HL-60 (cell line): ENCODE measurements at regions not wholly inside any gene's neighbourhood (a gene's known extent, or its start where the extent isn't known, plus 50 kb on each side); places are given as distances from the start of the nearest gene placed in this dataset.

Experiments
- GABPA ChIP-seq: IDR thresholded peaks from 2 replicates; pipeline ENCODE4 v1.6.1; 2012; ENCODE audit warnings: low read depth
- POLR2AphosphoS5 ChIP-seq: IDR thresholded peaks from 2 replicates; pipeline ENCODE4 v1.6.1; 2012; ENCODE audit warnings: low read depth
- SPI1 ChIP-seq: IDR thresholded peaks from 2 replicates; pipeline ENCODE4 v1.6.1; 2012; ENCODE audit warnings: low read depth, mild to moderate bottlenecking, borderline replicate concordance
- TF ChIP-seq, protein P1 (sequence below): IDR thresholded peaks from one replicate; pipeline ENCODE4 v1.5.1; 2011; ENCODE audit warnings: low read length, control low read depth, inconsistent platforms; ENCODE audit not compliant: insufficient read depth
- TF ChIP-seq, protein P2 (sequence below): IDR thresholded peaks from 2 replicates; pipeline ENCODE4 v1.6.1; 2012; ENCODE audit warnings: low read depth; ENCODE audit not compliant: insufficient replicate concordance

DNA sequence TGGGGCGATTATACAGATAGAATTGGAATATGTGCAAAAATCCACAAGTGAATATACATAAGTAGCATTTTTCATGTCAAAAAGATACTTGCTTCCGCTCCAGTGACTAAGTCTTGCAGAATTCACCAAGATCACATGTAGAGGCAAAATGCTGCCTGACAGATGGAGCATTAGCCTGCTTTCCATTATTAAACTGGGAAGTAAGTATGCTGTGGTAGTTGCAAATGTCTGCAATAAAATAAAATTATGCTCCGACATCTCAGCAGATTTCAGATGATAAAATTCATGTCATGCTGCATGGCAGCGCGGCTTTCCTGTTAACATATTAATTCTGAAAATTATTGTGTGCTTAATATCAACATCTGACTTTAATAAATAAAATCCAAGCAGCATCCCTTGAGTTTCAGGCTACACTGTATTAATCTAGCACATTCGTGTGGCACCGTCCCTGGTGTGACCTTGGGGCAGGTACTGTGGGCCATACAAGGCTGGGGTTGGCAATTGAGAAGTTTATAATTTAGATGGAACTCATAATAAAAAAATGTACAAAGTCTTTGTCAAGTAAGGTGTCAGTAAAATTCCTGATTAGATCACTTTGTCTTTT is 366.4 kb upstream of the ZP4 start:
- TF ChIP-seq, protein P1, sequence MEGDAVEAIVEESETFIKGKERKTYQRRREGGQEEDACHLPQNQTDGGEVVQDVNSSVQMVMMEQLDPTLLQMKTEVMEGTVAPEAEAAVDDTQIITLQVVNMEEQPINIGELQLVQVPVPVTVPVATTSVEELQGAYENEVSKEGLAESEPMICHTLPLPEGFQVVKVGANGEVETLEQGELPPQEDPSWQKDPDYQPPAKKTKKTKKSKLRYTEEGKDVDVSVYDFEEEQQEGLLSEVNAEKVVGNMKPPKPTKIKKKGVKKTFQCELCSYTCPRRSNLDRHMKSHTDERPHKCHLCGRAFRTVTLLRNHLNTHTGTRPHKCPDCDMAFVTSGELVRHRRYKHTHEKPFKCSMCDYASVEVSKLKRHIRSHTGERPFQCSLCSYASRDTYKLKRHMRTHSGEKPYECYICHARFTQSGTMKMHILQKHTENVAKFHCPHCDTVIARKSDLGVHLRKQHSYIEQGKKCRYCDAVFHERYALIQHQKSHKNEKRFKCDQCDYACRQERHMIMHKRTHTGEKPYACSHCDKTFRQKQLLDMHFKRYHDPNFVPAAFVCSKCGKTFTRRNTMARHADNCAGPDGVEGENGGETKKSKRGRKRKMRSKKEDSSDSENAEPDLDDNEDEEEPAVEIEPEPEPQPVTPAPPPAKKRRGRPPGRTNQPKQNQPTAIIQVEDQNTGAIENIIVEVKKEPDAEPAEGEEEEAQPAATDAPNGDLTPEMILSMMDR = no peak
- TF ChIP-seq, protein P2, sequence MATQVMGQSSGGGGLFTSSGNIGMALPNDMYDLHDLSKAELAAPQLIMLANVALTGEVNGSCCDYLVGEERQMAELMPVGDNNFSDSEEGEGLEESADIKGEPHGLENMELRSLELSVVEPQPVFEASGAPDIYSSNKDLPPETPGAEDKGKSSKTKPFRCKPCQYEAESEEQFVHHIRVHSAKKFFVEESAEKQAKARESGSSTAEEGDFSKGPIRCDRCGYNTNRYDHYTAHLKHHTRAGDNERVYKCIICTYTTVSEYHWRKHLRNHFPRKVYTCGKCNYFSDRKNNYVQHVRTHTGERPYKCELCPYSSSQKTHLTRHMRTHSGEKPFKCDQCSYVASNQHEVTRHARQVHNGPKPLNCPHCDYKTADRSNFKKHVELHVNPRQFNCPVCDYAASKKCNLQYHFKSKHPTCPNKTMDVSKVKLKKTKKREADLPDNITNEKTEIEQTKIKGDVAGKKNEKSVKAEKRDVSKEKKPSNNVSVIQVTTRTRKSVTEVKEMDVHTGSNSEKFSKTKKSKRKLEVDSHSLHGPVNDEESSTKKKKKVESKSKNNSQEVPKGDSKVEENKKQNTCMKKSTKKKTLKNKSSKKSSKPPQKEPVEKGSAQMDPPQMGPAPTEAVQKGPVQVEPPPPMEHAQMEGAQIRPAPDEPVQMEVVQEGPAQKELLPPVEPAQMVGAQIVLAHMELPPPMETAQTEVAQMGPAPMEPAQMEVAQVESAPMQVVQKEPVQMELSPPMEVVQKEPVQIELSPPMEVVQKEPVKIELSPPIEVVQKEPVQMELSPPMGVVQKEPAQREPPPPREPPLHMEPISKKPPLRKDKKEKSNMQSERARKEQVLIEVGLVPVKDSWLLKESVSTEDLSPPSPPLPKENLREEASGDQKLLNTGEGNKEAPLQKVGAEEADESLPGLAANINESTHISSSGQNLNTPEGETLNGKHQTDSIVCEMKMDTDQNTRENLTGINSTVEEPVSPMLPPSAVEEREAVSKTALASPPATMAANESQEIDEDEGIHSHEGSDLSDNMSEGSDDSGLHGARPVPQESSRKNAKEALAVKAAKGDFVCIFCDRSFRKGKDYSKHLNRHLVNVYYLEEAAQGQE = no peak
- no peak for TF ChIP-seq POLR2AphosphoS5
- TF ChIP-seq GABPA = no peak
- no peak for TF ChIP-seq SPI1
